IMR-90 (cell line): ENCODE measurements at regions not wholly inside any gene's neighbourhood (a gene's known extent, or its start where the extent isn't known, plus 50 kb on each side); places are given as distances from the start of the nearest gene placed in this dataset.

Experiments used
- ATAC-seq: fragments of 200-7000 bp; cut with Tn5 transposase; 2 replicates; pipeline ENCODE4 v1.9.1; 2020; ENCODE audit warnings: low read depth, mild to moderate bottlenecking, moderate library complexity
- BruUV-seq: library from RNA; stranded (reverse); fragments of 400-500 nt; replicated peaks from 2 replicates; lab custom pipeline; 2021; lab: Mats Ljungman, UMichigan
- CTCF ChIA-PET: fragments of 300-600 bp; formaldehyde crosslinking; extraction: SDS; loops from one replicate; lab custom pipeline; 2021; ENCODE audit warnings: antibody characterized with exemption; lab: Yijun Ruan, JAX
- POLR2A ChIA-PET: fragments of 300-600 bp; sonication (Branson Sonifier 250); formaldehyde crosslinking; loops from one replicate; lab custom pipeline; 2022; ENCODE audit warnings: antibody characterized with exemption; ENCODE audit not compliant: unreplicated experiment; lab: Charles Lee
- DNase-seq: peaks from one replicate; pipeline ENCODE4 v3.0.0; 2013
- H2AFZ ChIP-seq: replicated peaks from 2 replicates; pipeline ENCODE3; 2013; ENCODE audit warnings: low read length, mild to moderate bottlenecking; ENCODE audit not compliant: poor library complexity
- H2AK5ac ChIP-seq: 2 replicates; pipeline ENCODE4 v1.6.1; 2013; ENCODE audit warnings: low read depth, low read length, inconsistent platforms
- H2AK9ac ChIP-seq: replicated peaks from 2 replicates; pipeline ENCODE3; 2013; ENCODE audit warnings: mild to moderate bottlenecking, low read depth, low read length, moderate library complexity; ENCODE audit not compliant: poor library complexity
- H2BK120ac ChIP-seq: 2 replicates; pipeline ENCODE4 v1.6.1; 2013; ENCODE audit warnings: low read depth, low read length, inconsistent platforms
- H2BK15ac ChIP-seq: 3 replicates; pipeline ENCODE4 v1.6.1; 2013; ENCODE audit warnings: low read depth, low read length, inconsistent platforms
- H2BK20ac ChIP-seq: 2 replicates; pipeline ENCODE4 v1.6.1; 2013; ENCODE audit warnings: low read depth, mild to moderate bottlenecking, inconsistent platforms, low read length, moderate library complexity
- H2BK5ac ChIP-seq: 2 replicates; pipeline ENCODE4 v1.6.1; 2013; ENCODE audit warnings: mild to moderate bottlenecking, low read depth, low read length, inconsistent platforms; ENCODE audit not compliant: poor library complexity, severe bottlenecking
- H3K14ac ChIP-seq: replicated peaks from 2 replicates; pipeline ENCODE4 v1.6.1; 2013; ENCODE audit warnings: low read depth, low read length, inconsistent platforms
- H3K18ac ChIP-seq: 2 replicates; pipeline ENCODE4 v1.6.1; 2013; ENCODE audit warnings: low read depth, low read length, control low read depth
- H3K23ac ChIP-seq: 2 replicates; pipeline ENCODE4 v1.6.1; 2013; ENCODE audit warnings: low read depth, low read length, inconsistent platforms
- H3K27ac ChIP-seq: 2 replicates; pipeline ENCODE4 v1.5.1; 2013; ENCODE audit warnings: mild to moderate bottlenecking, control low read depth, low read length; ENCODE audit not compliant: insufficient read depth
- H3K27me3 ChIP-seq: 2 replicates; pipeline ENCODE4 v1.6.1; 2013; ENCODE audit warnings: low read length; ENCODE audit not compliant: control insufficient read depth, insufficient read depth
- H3K36me3 ChIP-seq: 2 replicates; pipeline ENCODE4 v1.6.1; 2013; ENCODE audit warnings: low read length, mixed read lengths; ENCODE audit not compliant: control insufficient read depth, insufficient read depth
- H3K4ac ChIP-seq: 2 replicates; pipeline ENCODE4 v1.6.1; 2013; ENCODE audit warnings: low read depth, low read length, inconsistent platforms
- H3K4me1 ChIP-seq: 2 replicates; pipeline ENCODE4 v1.6.1; 2013; ENCODE audit warnings: low read length, mixed read lengths; ENCODE audit not compliant: control insufficient read depth, insufficient read depth
- H3K4me2 ChIP-seq: 2 replicates; pipeline ENCODE4 v1.6.1; 2013; ENCODE audit warnings: low read depth, mild to moderate bottlenecking, control low read depth, low read length, moderate library complexity
- H3K4me3 ChIP-seq: 2 replicates; pipeline ENCODE4 v1.5.1; 2013; ENCODE audit warnings: low read depth, mild to moderate bottlenecking, control low read depth, low read length, moderate library complexity; ENCODE audit not compliant: insufficient read depth
- H3K56ac ChIP-seq: 2 replicates; pipeline ENCODE4 v1.6.1; 2013; ENCODE audit warnings: low read length, inconsistent platforms; ENCODE audit not compliant: insufficient read depth; ENCODE audit errors: extremely low read depth
- H3K79me1 ChIP-seq, 2 experiments: 2 replicates each; pipeline ENCODE4 v1.6.1; 2013; ENCODE audit warnings: low read length in 2 of 2, inconsistent platforms in 1 of 2, low read depth in 1 of 2
- H3K9ac ChIP-seq: 2 replicates; pipeline ENCODE4 v1.6.1; 2013; ENCODE audit warnings: low read depth, low read length, control low read depth
- H3K9me1 ChIP-seq: 2 replicates; pipeline ENCODE4 v1.6.1; 2013; ENCODE audit warnings: low read length, inconsistent platforms; ENCODE audit not compliant: insufficient read depth
- H3K9me3 ChIP-seq: 2 replicates; pipeline ENCODE4 v1.6.1; 2013; ENCODE audit warnings: low read length; ENCODE audit not compliant: control insufficient read depth, insufficient read depth
- H4K20me1 ChIP-seq: 2 replicates; pipeline ENCODE4 v1.6.1; 2013; ENCODE audit warnings: low read length, inconsistent platforms; ENCODE audit not compliant: insufficient read depth
- H4K5ac ChIP-seq: 2 replicates; pipeline ENCODE4 v1.6.1; 2013; ENCODE audit warnings: mild to moderate bottlenecking, low read depth, low read length, control low read depth
- H4K8ac ChIP-seq, 2 experiments: 2 replicates each; pipeline ENCODE4 v1.6.1; 2013; ENCODE audit warnings: low read depth in 2 of 2, low read length in 2 of 2, control low read depth in 1 of 2, inconsistent platforms in 1 of 2
- H4K91ac ChIP-seq: 2 replicates; pipeline ENCODE4 v1.6.1; 2013; ENCODE audit warnings: low read depth, low read length, inconsistent platforms; ENCODE audit not compliant: insufficient read depth
- CEBPB ChIP-seq: IDR thresholded peaks from 2 replicates; pipeline ENCODE4 v1.6.1; 2012; ENCODE audit warnings: low read depth, low read length, improper control_type of control experiment
- FOS ChIP-seq: fragments of 150-350 bp; IDR thresholded peaks from 2 replicates; pipeline ENCODE4 v1.6.1; 2016; ENCODE audit warnings: low read depth, low read length
- MAFK ChIP-seq: IDR thresholded peaks from 2 replicates; pipeline ENCODE4 v1.6.1; 2012; ENCODE audit warnings: low read depth, low read length, improper control_type of control experiment
- POLR2A ChIP-seq: IDR thresholded peaks from 2 replicates; pipeline ENCODE4 v1.6.1; 2012; ENCODE audit warnings: mild to moderate bottlenecking, low read depth, low read length
- WGBS, 2 experiments: methylation state at CpG; one replicate each; pipeline versions ENCODE4 v1.1.5 to v1.1.7; 2013; ENCODE audit warnings: missing lambda C conversion rate in 2 of 2; ENCODE audit not compliant: insufficient read length in 1 of 2; ENCODE audit errors: extremely low coverage in 2 of 2; 5-methylcytosine and 5-hydroxymethylcytosine counted together
- dilution Hi-C: fragments of 300-500 bp; cut with HindIII; formaldehyde crosslinking; loops from one replicate; pipeline ENCODE4 v1.14.3; 2018; ENCODE audit warnings: low sequenced_read_pairs; ENCODE audit not compliant: unreplicated experiment
- in situ Hi-C: fragments of 300-500 bp; cut with MboI; formaldehyde crosslinking; loops from 3 replicates; pipeline ENCODE4 v1.14.3; 2019; ENCODE audit warnings: low sequenced_read_pairs, inconsistent platforms, mixed read lengths
- intact Hi-C: fragments of 100-400 bp; cut with micrococcal nuclease; formaldehyde crosslinking; loops from 2 replicates; pipeline ENCODE4 v1.10.0; 2022
- TF ChIP-seq, protein P1 (sequence below): fragments of 150-350 bp; IDR thresholded peaks from 2 replicates; pipeline ENCODE4 v1.6.1; 2017; ENCODE audit warnings: mild to moderate bottlenecking, antibody characterized with exemption, low read length, low read depth

DNA sequence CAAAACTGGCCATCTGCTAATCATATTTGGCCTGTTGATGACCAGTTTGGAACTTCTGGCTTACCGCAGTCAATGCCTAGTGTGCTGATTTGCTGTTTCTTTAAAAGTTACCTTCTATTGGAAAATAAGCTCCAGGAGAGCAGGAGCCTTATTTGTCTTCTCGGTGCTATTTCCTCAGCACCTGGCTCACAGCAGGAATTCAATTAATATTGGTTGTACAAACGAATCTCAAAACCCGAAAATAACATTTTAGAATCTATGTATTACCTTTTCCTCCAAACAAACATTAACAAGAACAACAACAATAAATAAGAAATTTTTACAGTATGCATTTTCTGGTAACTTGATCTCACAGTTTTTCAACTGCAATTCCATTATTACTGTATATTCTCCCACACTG, 1080.7 kb upstream of the MAP3K7 start:
- WGBS, 2 experiments: no CpG with 5 or more reads among the region's 4 CpGs
- Histone ChIP-seq H3K9me1 (no peaks in the 10 kb centered on the region; the same call in 1 of the 2 replicates), H3K79me1 (no peaks in the 10 kb centered on the region), H2BK120ac (no peak overlapping the region), H2AK9ac (no peak overlapping the region), H3K27me3 (no peaks in the 10 kb centered on the region), H3K36me3 (no peaks in the 10 kb centered on the region), H3K27ac (no peak overlapping the region), H3K14ac (no peak overlapping the region), H3K4ac (no peak overlapping the region), H3K23ac (no peak overlapping the region), H2BK20ac (no peak overlapping the region), H3K4me2 (no peak overlapping the region), H2AFZ (no peak overlapping the region), H3K9ac (no peak overlapping the region), H3K18ac (no peak overlapping the region), H4K91ac (no peak overlapping the region), H2AK5ac (no peak overlapping the region), H2BK15ac (no peak overlapping the region), H4K8ac (no peak overlapping the region), H3K56ac (no peak overlapping the region), H2BK5ac (no peak overlapping the region), H4K5ac (no peak overlapping the region), H4K20me1 (no peaks in the 10 kb centered on the region), H3K4me3 (no peak overlapping the region), H3K4me1 (no peaks in the 10 kb centered on the region), H3K9me3 (0 out of 2 replicates have a peak, but pooled peaks cover 2% of the 10 kb centered on the region)
- POLR2A ChIA-PET: no interaction called here
- intact Hi-C loops: no loop called here
- no peak for ATAC-seq
- dilution Hi-C loops: no loop called here
- CTCF ChIA-PET: no interaction called here
- no peak for DNase-seq
- in situ Hi-C loops: no loop called here
- BruUV-seq: no TSS peak
- no peak for TF ChIP-seq POLR2A
- no peak for TF ChIP-seq MAFK
- TF ChIP-seq FOS: no peak
- TF ChIP-seq, protein P1, sequence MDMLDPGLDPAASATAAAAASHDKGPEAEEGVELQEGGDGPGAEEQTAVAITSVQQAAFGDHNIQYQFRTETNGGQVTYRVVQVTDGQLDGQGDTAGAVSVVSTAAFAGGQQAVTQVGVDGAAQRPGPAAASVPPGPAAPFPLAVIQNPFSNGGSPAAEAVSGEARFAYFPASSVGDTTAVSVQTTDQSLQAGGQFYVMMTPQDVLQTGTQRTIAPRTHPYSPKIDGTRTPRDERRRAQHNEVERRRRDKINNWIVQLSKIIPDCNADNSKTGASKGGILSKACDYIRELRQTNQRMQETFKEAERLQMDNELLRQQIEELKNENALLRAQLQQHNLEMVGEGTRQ: no peak
- no peak for TF ChIP-seq CEBPB
